HG02870 (cell line): ENCODE measurements at regions not wholly inside any gene's neighbourhood (a gene's known extent, or its start where the extent isn't known, plus 50 kb on each side); places are given as distances from the start of the nearest gene placed in this dataset.
A peak's percentile ranks its signal among the peaks of the same experiment; 100 is the strongest.
"Not testable (repeated sequence)": the region's sequence is repeated elsewhere in the genome, so short reads cannot be mapped to it uniquely, and the experiment has no call there.

Experiments
- ATAC-seq: cut with Tn5 transposase; IDR thresholded peaks from one replicate; pipeline ENCODE4 v1.9.1; 2021; ENCODE audit warnings: mild to moderate bottlenecking, moderate library complexity; ENCODE audit not compliant: unreplicated experiment

- ATAC-seq = not testable (repeated sequence)
Measured at GRCh38 chr5:122515210-122515609, 203.2 kb downstream of the SNCAIP start.

GRCh38 chr5:122515709-122516431 lies 203.8 kb downstream of the SNCAIP start:
- peak; percentile 76 for ATAC-seq

- no peak for ATAC-seq
Measured at GRCh38 chr5:122516432-122516743, 204.4 kb downstream of the SNCAIP start.

- ATAC-seq = no peak
Measured at GRCh38 chr5:122517091-122517490, 205.1 kb downstream of the SNCAIP start.

- ATAC-seq = no peak
Measured at GRCh38 chr5:122523776-122524175, 211.7 kb downstream of the SNCAIP start.

- ATAC-seq = no peak
Measured at GRCh38 chr5:122527547-122527946, 215.5 kb downstream of the SNCAIP start.

- no peak for ATAC-seq
Measured at GRCh38 chr5:122532035-122532434, 220.0 kb downstream of the SNCAIP start.

GRCh38 chr5:122533825-122534224 lies 221.8 kb downstream of the SNCAIP start:
- no peak for ATAC-seq

GRCh38 chr5:122534829-122535228 lies 222.8 kb downstream of the SNCAIP start:
- no peak for ATAC-seq

GRCh38 chr5:122541388-122541787 lies 229.4 kb downstream of the SNCAIP start:
- no peak for ATAC-seq

- no peak for ATAC-seq
Measured at GRCh38 chr5:122545986-122546385, 228.9 kb upstream of the SNX2 start.

GRCh38 chr5:122547219-122547618 lies 227.7 kb upstream of the SNX2 start:
- ATAC-seq = no peak

GRCh38 chr5:122547669-122548068 lies 227.2 kb upstream of the SNX2 start:
- ATAC-seq = no peak

GRCh38 chr5:122559676-122560075 lies 215.2 kb upstream of the SNX2 start:
- ATAC-seq = no peak

- ATAC-seq = no peak
Measured at GRCh38 chr5:122561209-122561608, 213.7 kb upstream of the SNX2 start.

GRCh38 chr5:122565331-122565730 lies 209.5 kb upstream of the SNX2 start:
- no peak for ATAC-seq

- ATAC-seq = no peak
Measured at GRCh38 chr5:122576256-122577016, 198.4 kb upstream of the SNX2 start.

GRCh38 chr5:122581629-122582028 lies 193.3 kb upstream of the SNX2 start:
- no peak for ATAC-seq

- no peak for ATAC-seq
Measured at GRCh38 chr5:122584411-122585300, 190.2 kb upstream of the SNX2 start.

- ATAC-seq = no peak
Measured at GRCh38 chr5:122585371-122585770, 189.5 kb upstream of the SNX2 start.

GRCh38 chr5:122586351-122586750 lies 188.5 kb upstream of the SNX2 start:
- no peak for ATAC-seq

- ATAC-seq = no peak
Measured at GRCh38 chr5:122591828-122592227, 183.1 kb upstream of the SNX2 start.
